ENCODE measurements at regions not wholly inside any gene's neighbourhood (a gene's known extent, or its start where the extent isn't known, plus 50 kb on each side); places are given as distances from the start of the nearest gene placed in this dataset.

DNA sequence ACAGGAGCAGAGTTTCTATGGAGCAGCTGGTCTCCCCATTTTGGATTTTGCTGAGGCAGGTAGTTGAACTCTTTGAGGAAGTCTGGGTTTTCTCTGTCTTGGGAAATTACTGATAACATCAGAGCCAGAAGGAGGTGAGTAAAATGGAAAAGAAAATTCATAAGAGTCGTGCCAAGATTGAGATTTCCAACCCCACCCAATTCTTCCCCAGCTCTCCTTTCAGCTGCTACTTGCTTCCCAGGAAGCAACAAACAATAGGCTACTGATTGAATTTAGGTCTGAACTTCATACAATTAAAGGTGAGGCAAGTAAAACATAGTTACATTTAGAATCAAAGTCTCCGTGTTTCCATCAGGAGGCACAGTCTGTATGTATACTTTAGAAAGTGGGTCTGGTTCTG lies 54.6 kb upstream of the EOLA2 start:
- Histone ChIP-seq H3K36me3 (no peaks in the 10 kb centered on the region), H3K4me1 (no peaks in the 10 kb centered on the region), H3K27ac (no peak overlapping the region), H3K27me3 (no peaks in the 10 kb centered on the region), H3K4me3 (no peak overlapping the region), H3K9me3 (no peaks in the 10 kb centered on the region)
- DNase-seq (ENCODE audit: extremely low spot score in 2 of 2) = no peak
- TF ChIP-seq POLR2A (IDR thresholded peaks at IDR 0.05) (no peak), POLR2AphosphoS5 (IDR thresholded peaks at IDR 0.05; ENCODE audit: insufficient read depth in 1 of 2, low read depth in 1 of 2) (no peak)
- TF ChIP-seq, protein P1, sequence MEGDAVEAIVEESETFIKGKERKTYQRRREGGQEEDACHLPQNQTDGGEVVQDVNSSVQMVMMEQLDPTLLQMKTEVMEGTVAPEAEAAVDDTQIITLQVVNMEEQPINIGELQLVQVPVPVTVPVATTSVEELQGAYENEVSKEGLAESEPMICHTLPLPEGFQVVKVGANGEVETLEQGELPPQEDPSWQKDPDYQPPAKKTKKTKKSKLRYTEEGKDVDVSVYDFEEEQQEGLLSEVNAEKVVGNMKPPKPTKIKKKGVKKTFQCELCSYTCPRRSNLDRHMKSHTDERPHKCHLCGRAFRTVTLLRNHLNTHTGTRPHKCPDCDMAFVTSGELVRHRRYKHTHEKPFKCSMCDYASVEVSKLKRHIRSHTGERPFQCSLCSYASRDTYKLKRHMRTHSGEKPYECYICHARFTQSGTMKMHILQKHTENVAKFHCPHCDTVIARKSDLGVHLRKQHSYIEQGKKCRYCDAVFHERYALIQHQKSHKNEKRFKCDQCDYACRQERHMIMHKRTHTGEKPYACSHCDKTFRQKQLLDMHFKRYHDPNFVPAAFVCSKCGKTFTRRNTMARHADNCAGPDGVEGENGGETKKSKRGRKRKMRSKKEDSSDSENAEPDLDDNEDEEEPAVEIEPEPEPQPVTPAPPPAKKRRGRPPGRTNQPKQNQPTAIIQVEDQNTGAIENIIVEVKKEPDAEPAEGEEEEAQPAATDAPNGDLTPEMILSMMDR (IDR thresholded peaks at IDR 0.05) = no peak
- intact Hi-C loops (cut with DNase I) = no loop called here

DNA sequence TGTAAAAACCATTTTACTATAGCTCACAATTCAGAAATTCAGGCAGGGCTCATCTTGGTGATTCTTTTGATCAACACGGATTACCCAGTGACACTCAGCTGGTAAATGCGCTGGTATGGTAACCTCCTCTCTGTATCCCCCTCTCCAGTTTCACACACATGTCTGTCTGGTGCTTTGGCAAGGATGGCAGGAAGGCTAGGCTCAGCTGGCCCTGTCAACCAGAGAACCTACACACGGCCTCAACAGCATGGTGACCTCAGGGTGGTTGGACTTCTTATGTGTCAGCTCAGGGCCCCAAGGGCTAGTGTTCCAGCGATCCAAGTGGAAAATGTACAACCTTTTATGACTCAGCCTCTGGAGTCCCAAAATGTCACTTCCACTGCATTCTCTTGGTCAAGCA lies 55.7 kb upstream of the EOLA2 start:
- H3K27ac ChIP-seq = no peak overlapping the region
- TF ChIP-seq, protein P1 (IDR thresholded peaks at IDR 0.05) = no peak
- TF ChIP-seq POLR2AphosphoS5 (IDR thresholded peaks at IDR 0.05; ENCODE audit: insufficient read depth in 1 of 2, low read depth in 1 of 2) (no peak), POLR2A (IDR thresholded peaks at IDR 0.05) (no peak)
- no peaks in the 10 kb centered on the region for H3K4me1 ChIP-seq
- no peak for DNase-seq (ENCODE audit: extremely low spot score in 2 of 2)
- H3K27me3 ChIP-seq = no peaks in the 10 kb centered on the region
- H3K9me3 ChIP-seq = no peaks in the 10 kb centered on the region
- H3K4me3 ChIP-seq = no peak overlapping the region
- H3K36me3 ChIP-seq = no peaks in the 10 kb centered on the region
- intact Hi-C loops (cut with DNase I) = no loop called here

DNA sequence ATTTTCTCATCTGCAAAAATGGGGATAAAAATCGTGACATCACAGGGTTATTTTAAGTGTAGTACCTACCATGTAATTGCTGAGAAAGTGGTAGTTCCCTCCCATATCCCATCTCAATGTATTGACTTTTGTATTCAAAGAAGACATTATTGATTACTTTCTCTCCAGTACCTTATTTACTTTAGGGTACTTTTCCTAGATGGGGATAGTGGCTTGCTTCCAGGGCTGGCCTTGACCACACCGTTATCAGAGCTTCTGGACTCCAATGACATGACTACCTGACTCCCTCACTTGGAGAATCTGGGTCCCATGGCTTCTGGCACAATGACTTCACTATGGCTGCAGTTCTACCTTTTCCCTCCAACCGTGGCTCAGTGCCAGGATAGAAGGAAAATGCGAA lies 58.2 kb upstream of the EOLA2 start:
- H3K9me3 ChIP-seq = no peaks in the 10 kb centered on the region
- H3K4me3 ChIP-seq = no peak overlapping the region
- no peaks in the 10 kb centered on the region for H3K4me1 ChIP-seq
- TF ChIP-seq POLR2AphosphoS5 (IDR thresholded peaks at IDR 0.05; ENCODE audit: insufficient read depth in 1 of 2, low read depth in 1 of 2) (no peak), POLR2A (IDR thresholded peaks at IDR 0.05) (no peak)
- TF ChIP-seq, protein P1 (IDR thresholded peaks at IDR 0.05) = no peak
- intact Hi-C loops (cut with DNase I) = no loop called here
- H3K36me3 ChIP-seq = no peaks in the 10 kb centered on the region
- no peaks in the 10 kb centered on the region for H3K27me3 ChIP-seq
- no peak for DNase-seq (ENCODE audit: extremely low spot score in 2 of 2)
- no peak overlapping the region for H3K27ac ChIP-seq

DNA sequence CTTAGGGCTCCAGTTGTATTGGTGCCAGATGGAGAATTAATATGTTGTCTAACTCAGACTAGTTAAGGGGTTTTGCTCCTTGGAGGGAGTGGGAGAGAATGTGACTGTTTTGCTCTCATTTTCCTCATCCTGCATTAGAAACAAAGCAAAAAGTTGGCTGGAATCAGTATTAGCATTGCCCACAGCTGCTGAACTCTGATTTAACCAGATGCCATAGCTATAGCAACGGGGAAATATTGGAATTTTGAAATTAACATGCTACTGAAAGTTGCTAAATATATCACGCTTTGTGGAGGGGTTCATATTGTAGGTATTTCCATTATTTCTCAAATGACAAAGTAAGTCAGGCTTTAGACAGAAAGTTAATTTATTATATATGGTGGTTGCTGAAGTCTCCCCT lies 66.7 kb upstream of the EOLA2 start:
- Histone ChIP-seq H3K4me1 (no peaks in the 10 kb centered on the region), H3K4me3 (no peak overlapping the region), H3K27ac (no peak overlapping the region), H3K9me3 (no peaks in the 10 kb centered on the region), H3K36me3 (no peaks in the 10 kb centered on the region), H3K27me3 (no peaks in the 10 kb centered on the region)
- intact Hi-C loops (cut with DNase I) = no loop called here
- TF ChIP-seq POLR2A (IDR thresholded peaks at IDR 0.05) = no peak
- TF ChIP-seq, protein P1 (IDR thresholded peaks at IDR 0.05) = no peak
- no peak for TF ChIP-seq POLR2AphosphoS5 (IDR thresholded peaks at IDR 0.05; ENCODE audit: insufficient read depth in 1 of 2, low read depth in 1 of 2)
- no peak for DNase-seq (ENCODE audit: extremely low spot score in 2 of 2)

DNA sequence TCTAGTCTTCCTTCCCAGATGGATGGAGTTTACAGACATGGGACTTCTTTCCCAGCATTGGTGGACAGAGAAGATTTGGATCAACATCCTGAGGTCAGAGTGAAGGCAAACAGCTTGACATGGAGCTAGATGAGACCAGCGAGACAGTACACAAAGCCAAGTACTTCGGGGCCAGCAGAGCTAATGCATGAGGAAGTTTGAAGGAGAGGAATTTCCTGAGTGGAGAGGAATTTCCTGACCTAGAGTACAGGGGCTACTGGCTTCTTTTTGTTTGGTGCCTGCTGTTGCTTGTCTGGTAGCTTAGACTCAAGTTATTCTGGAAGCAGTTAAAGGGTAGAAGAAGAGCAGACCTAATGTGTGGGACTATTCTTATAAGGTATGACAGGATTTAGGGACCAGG lies 69.1 kb upstream of the EOLA2 start:
- DNase-seq (ENCODE audit: extremely low spot score in 2 of 2) = no peak
- no peak overlapping the region for H3K4me3 ChIP-seq
- TF ChIP-seq POLR2AphosphoS5 (IDR thresholded peaks at IDR 0.05; ENCODE audit: insufficient read depth in 1 of 2, low read depth in 1 of 2) = no peak
- no peak for TF ChIP-seq POLR2A (IDR thresholded peaks at IDR 0.05)
- TF ChIP-seq, protein P1 (IDR thresholded peaks at IDR 0.05) = no peak
- H3K9me3 ChIP-seq = no peaks in the 10 kb centered on the region
- intact Hi-C loops (cut with DNase I) = no loop called here
- no peak overlapping the region for H3K27ac ChIP-seq
- H3K27me3 ChIP-seq = no peaks in the 10 kb centered on the region
- H3K4me1 ChIP-seq = no peaks in the 10 kb centered on the region
- H3K36me3 ChIP-seq = no peaks in the 10 kb centered on the region
